ENCODE measurements at regions not wholly inside any gene's neighbourhood (a gene's known extent, or its start where the extent isn't known, plus 50 kb on each side); places are given as distances from the start of the nearest gene placed in this dataset.
A peak's percentile ranks its signal among the peaks of the same experiment; 100 is the strongest.

DNA sequence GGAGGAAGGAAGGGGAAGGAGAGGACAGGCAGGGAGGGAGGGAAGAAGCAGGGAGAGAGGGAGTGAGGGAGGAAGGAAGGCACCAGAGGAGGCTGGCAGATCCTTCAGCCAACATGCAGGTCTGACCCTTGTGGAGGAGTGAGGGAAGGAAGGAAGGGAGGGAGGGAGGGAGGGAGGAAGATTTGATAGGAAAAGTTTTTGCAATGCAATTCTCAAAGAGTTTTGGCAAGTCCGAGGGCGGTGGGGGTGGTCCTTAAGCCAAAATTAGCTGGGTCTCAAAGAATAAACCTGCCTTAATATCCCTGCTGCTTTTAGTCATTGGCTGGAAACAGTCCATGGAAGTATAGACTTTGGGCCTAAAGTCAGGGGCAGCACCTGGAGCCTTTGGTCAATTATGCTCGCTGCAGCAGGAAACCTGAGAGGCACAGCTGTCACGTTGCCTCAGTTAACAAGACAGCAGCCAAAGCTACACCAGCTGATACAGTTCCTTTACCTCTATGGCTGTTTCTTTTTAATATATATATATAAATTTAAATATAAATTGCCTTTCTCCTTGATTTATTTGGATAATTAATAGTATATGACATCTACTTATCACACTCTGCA, 115.7 kb upstream of the RALGAPA2 start:
- H3K36me3 ChIP-seq, result no peaks in the 10 kb centered on the region
- intact Hi-C loops (cut with DNase I), result no loop called here
- H3K9ac ChIP-seq (ENCODE audit: low read depth in 2 of 2, low read length in 2 of 2), result no peak overlapping the region
- no peaks in the 10 kb centered on the region for H3K27me3 ChIP-seq
- DNase-seq, result no peak
- H3K4me1 ChIP-seq, result no peaks in the 10 kb centered on the region
- H3K4me3 ChIP-seq, result no peak overlapping the region
- H3K9me3 ChIP-seq, result no peaks in the 10 kb centered on the region
- TF ChIP-seq, protein P1, sequence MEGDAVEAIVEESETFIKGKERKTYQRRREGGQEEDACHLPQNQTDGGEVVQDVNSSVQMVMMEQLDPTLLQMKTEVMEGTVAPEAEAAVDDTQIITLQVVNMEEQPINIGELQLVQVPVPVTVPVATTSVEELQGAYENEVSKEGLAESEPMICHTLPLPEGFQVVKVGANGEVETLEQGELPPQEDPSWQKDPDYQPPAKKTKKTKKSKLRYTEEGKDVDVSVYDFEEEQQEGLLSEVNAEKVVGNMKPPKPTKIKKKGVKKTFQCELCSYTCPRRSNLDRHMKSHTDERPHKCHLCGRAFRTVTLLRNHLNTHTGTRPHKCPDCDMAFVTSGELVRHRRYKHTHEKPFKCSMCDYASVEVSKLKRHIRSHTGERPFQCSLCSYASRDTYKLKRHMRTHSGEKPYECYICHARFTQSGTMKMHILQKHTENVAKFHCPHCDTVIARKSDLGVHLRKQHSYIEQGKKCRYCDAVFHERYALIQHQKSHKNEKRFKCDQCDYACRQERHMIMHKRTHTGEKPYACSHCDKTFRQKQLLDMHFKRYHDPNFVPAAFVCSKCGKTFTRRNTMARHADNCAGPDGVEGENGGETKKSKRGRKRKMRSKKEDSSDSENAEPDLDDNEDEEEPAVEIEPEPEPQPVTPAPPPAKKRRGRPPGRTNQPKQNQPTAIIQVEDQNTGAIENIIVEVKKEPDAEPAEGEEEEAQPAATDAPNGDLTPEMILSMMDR (IDR thresholded peaks at IDR 0.05), result no peak
- no peak overlapping the region for H3K27ac ChIP-seq

DNA sequence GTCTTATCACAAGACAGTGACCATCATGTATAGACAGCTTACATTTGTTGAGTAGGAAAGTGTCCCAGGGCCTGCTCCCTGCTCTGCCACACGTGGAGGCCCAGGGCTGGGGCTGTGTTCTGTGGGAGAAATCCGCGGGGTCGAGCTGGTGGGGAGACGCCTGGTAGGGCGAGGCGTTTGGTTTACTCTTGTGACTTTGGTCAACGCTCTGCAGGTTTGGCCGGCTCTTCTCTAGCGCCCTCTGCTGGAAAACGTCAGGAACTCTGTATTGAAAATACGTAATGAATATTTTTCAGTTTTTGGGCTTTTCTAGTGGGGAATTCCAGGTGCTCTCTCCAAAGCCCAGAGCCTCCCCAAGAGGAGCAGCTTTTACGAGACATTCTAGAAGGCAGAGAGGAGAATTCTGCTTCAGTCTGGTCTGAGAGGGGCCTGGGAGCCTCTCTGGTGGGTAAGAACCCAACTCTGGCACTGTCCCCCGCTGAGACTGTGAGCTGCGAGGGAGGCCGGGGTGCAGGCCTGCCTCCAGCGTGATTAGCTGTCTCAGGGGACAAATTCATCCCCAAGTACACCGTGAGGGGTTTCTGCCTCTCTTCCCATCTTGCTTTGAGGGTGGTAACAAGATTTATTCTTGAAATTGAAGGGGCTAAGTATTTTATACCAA, 112.6 kb upstream of the RALGAPA2 start:
- no peak overlapping the region for H3K9ac ChIP-seq (ENCODE audit: low read depth in 2 of 2, low read length in 2 of 2)
- TF ChIP-seq, protein P1 (IDR thresholded peaks at IDR 0.05), result peak; percentile 78
- no peak overlapping the region for H3K4me3 ChIP-seq
- H3K27me3 ChIP-seq, result no peaks in the 10 kb centered on the region
- no peaks in the 10 kb centered on the region for H3K36me3 ChIP-seq
- no peaks in the 10 kb centered on the region for H3K4me1 ChIP-seq
- no peak overlapping the region for H3K27ac ChIP-seq
- DNase-seq, result peak; percentile 75
- no peaks in the 10 kb centered on the region for H3K9me3 ChIP-seq
- intact Hi-C loops (cut with DNase I), result loop anchor here (2.0 kb wide), 1 partner anchor 158 kb away; no protein-coding TSS in a partner anchor

DNA sequence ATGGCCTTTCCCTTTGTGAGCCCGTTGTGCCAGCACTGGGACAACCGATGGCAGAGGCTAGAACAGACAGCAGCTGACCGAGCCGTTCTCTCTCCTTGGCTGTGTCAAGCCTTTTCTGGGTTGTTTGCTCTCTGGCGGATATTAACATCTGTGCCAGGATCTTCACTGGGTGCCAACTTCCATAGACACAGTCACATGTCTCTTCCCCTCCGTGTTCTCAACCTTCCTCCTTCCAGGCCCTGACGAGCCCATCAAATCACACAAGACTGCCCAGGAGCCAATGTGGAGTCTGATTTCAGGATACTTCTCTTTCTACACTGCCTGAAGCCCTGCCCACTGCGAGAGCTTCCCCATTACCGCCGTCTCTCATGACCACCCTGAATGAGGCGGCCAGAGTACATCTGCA, 111.0 kb upstream of the RALGAPA2 start:
- TF ChIP-seq, protein P1 (IDR thresholded peaks at IDR 0.05), result no peak
- intact Hi-C loops (cut with DNase I), result no loop called here

DNA sequence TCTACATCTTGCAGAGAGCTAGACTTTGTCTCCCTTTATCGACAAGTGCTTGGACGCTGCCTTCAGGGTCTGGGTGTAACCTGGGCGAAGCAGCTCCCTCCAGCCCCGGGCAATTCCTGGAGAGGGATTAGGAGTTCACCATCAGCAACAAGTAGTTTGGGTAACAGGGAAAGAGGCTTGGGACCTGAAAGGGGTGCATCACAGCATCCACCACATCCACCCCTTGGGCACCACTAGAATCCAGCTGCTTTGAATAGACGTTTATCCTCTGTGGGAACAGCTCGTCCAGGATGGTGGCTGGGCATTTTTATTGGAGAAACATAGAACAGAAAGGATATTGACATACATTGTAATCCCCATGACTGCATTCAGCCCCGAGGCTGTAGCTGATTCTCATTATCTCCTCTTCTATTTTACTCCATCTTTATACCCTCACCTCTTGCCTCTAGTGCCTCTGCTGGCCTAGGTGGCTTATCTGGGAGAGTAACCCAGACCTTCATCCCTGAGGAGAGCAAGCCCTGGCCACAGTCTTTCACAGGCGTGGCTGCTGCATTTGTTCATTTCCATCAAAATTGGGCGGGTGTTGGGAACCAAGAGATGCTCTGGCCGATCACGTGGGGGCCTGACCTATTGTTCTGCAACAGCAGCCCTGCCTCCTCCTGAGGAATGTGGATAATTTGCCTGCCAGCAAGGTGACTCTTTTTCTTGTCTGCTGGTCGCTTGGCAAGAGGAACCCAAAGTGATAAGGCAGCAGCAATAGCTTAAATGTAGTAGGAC, 109.2 kb upstream of the RALGAPA2 start:
- Histone ChIP-seq H3K9me3 (no peaks in the 10 kb centered on the region), H3K27me3 (no peaks in the 10 kb centered on the region), H3K4me1 (no peaks in the 10 kb centered on the region), H3K9ac (ENCODE audit: low read depth in 2 of 2, low read length in 2 of 2) (no peak overlapping the region), H3K36me3 (no peaks in the 10 kb centered on the region), H3K27ac (no peak overlapping the region), H3K4me3 (no peak overlapping the region)
- DNase-seq, result no peak
- TF ChIP-seq, protein P1 (IDR thresholded peaks at IDR 0.05), result no peak
- intact Hi-C loops (cut with DNase I), result no loop called here

More for the DNA sequence above, 111.0 kb upstream of the RALGAPA2 start:
- H3K36me3 ChIP-seq, result no peaks in the 10 kb centered on the region
- DNase-seq, result no peak
- H3K4me3 ChIP-seq, result no peak overlapping the region
- H3K27me3 ChIP-seq, result no peaks in the 10 kb centered on the region
- no peak overlapping the region for H3K9ac ChIP-seq (ENCODE audit: low read depth in 2 of 2, low read length in 2 of 2)
- H3K4me1 ChIP-seq, result no peaks in the 10 kb centered on the region
- no peaks in the 10 kb centered on the region for H3K9me3 ChIP-seq
- H3K27ac ChIP-seq, result no peak overlapping the region

DNA sequence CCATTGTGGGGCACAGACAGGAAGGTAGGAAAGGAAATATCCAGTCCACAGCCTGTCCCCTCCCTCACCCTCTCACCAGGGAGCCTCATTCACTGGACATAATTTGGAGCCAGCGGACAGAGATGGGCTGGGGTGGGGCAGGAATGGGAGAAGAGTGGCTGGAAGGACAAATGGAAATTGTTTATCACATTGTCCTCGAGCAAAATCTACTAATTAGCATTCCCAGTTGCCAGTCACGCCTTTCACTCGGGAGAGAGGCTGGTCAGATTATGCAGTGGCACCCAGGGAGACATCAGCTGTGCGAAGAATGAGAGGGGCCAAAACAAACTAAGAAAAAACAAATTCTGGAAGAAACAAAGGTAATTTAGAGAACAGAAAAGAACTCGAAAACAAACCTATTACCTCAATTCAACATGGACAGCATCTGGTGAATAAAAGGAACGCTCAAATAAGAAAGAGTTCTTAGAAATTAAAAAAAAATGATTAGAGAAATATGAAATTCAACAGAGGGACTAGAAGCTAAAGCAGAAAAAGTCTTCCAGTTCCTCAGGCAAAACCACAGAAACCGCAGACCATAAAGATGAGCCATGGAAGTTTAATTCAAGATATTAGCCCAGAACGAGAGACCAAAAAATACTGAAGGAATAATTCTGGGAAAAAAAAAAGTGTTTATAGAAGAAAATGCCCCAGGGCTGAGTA, 108.5 kb upstream of the RALGAPA2 start:
- intact Hi-C loops (cut with DNase I), result no loop called here

More for the DNA sequence above, 108.5 kb upstream of the RALGAPA2 start:
- no peak for DNase-seq
- Histone ChIP-seq H3K9me3 (no peaks in the 10 kb centered on the region), H3K9ac (ENCODE audit: low read depth in 2 of 2, low read length in 2 of 2) (no peak overlapping the region), H3K4me3 (no peak overlapping the region), H3K36me3 (no peaks in the 10 kb centered on the region), H3K27me3 (no peaks in the 10 kb centered on the region), H3K4me1 (no peaks in the 10 kb centered on the region), H3K27ac (no peak overlapping the region)
- TF ChIP-seq, protein P1 (IDR thresholded peaks at IDR 0.05), result no peak

Measured in colonic mucosa (tissue), 4 donors.